B cell (primary cell): ENCODE measurements at regions not wholly inside any gene's neighbourhood (a gene's known extent, or its start where the extent isn't known, plus 50 kb on each side); places are given as distances from the start of the nearest gene placed in this dataset.

Experiments
- CTCF ChIP-seq: fragments of 200-600 bp; IDR thresholded peaks from one replicate; pipeline ENCODE4 v1.8.0; 2022; ENCODE audit warnings: antibody characterized with exemption, mild to moderate bottlenecking
- EZH2 ChIP-seq: IDR thresholded peaks from 2 replicates; pipeline ENCODE4 v1.6.1; 2012; ENCODE audit warnings: borderline replicate concordance, low read depth, mild to moderate bottlenecking, moderate library complexity, low read length; ENCODE audit not compliant: insufficient read depth, poor library complexity, severe bottlenecking

GRCh38 chr4:165806613-165807012 lies 66.4 kb upstream of the TLL1 start:
- TF ChIP-seq EZH2 (no peak), CTCF (no peak)
